Nucleus accumbens (tissue), 56 donors: ENCODE measurements at regions not wholly inside any gene's neighbourhood (a gene's known extent, or its start where the extent isn't known, plus 50 kb on each side); places are given as distances from the start of the nearest gene placed in this dataset.
A peak's percentile ranks its signal among the peaks of the same experiment; 100 is the strongest.

Source experiments
- DNase-seq, 56 donors: peaks; one replicate each; lab custom pipeline; 2025; lab: John Stamatoyannopoulos, UW

- DNase-seq, result no peak
Observed at GRCh38 chr11:69377029-69377952, 83.3 kb downstream of the MYEOV start.

- DNase-seq, result no peak
Observed at GRCh38 chr11:69377953-69378302, 84.0 kb downstream of the MYEOV start.

DNA sequence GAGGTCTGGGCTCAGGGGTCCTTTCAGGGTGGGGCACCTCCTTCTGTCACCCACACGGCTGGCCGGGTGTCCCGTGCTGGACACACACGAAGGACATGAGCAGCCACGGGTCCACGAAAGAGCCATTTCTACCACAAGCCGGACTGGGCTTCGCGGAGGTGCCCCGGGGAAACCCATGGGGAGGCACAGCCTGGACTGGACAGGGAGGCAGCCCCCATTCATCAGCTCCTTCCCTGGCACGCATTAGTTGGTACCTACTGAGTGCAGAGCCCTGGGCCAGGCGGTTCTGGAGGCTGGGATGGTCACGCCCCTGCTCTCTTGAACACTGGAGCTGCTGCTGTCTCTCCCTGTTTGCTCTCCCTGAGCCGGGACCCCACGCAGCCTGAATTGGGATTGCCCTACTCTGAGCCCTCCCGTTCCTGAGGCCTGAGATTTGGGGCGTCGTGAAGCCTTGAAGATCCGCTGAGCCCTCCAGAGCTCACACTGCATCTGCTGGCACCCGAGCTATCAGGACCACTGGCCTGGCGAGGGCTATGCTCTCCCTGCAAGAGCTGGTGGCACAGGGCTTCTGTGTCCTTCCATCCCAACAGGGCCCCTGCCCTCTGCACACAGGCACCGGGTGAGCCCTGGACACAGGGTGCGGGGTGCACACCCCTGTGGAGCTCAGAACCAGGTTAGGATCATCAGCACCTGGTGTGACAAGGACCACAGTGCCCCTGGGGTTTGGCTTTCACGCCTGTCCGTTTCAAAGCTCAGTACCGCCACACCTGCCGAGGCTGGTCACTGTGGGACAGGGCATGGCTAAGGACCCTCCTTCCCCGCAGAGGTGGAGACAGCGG, 84.6 kb downstream of the MYEOV start:
- no peak for DNase-seq

- DNase-seq, result peak in 2 of 56 donors; percentile 34 to 35
Observed at GRCh38 chr11:69380451-69380901, 86.5 kb downstream of the MYEOV start.

DNA sequence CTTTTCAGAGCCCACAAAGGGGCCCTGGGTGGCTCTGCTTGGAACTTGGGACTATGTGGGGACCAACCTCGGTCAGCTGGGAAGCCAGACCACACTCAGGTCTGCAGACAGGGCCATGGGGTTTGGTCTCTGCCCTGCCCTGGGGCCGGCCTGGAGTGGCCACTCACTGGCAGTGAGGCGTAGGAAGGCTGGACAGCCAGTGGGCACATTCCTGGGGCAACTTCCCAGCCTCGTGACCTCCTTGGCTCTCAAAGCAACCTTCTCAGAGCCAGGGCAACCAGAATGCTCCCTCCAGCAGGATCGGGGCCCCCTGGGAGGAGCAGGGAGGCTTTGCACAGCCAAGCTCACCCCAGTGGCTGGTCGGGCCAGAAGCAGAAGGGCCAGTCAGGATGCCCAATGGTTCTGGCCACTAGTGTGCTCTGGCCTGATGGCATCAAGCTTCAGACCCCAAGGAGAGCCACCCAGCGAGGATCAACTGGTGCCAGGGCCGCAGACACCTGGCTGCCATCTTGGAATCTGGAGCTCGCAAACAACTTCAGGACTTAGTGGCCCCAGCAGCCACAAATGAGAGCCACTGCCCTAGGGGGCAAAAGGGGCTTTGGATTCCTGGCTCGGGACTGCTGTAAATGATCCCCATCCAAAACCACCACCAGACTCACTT, 87.1 kb downstream of the MYEOV start:
- DNase-seq, result peak in 13 of 56 donors; percentile 2 to 50 (median 22)

GRCh38 chr11:69381681-69382130, 87.8 kb downstream of the MYEOV start:
- peak in 1 of 56 donors; percentile 16 for DNase-seq

DNA sequence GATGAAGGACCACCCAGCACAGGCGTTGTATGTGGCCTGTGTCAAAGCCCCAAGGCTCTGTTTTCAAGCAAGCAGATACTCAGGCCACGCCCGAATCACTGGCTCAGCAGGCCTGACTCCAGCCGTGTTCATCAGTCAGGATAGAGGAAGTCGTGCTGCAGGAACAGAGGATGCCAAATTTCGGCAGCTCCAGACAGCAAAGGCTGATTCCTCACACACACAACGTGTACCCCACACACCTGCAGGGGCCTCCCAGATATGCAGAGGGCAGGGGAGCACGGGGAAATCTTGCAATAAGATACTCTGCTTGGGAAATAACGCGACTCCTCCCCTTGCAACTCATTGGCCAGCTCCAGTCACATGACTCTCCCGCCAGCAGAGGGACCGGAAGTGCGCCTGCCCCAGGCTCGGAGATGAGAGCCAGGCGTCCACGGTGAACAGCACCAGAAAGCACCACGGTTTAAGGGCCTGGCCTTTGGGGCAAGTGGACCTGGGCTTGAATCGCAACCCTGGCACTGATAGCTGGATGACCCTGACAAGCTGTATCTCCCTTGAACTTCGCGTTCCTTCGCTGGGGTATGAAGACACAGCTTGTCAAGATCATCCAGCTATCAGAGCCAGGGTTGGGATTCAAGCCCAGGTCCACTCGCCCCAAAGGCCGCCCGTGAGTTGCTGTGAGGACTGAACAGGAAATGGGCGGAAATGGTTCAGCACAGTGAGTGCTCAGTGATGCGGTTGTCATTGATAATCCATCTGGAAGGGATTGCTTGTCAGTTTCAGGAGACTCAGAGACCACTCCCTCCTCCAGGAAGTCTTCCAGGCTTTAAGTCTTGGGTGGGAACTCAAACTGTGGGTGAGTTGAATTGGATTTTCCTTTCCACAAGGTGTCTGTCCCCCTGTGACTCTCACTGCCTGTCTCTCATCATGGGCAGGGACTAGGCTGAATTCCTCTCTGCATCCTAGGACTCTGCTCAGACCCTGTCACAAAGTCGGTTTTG, 88.5 kb downstream of the MYEOV start:
- peak in 5 of 56 donors; percentile 9 to 33 (median 18) for DNase-seq

GRCh38 chr11:69383372-69384250, 89.7 kb downstream of the MYEOV start:
- DNase-seq, result no peak

GRCh38 chr11:69384251-69385143, 90.5 kb downstream of the MYEOV start:
- DNase-seq, result no peak

DNA sequence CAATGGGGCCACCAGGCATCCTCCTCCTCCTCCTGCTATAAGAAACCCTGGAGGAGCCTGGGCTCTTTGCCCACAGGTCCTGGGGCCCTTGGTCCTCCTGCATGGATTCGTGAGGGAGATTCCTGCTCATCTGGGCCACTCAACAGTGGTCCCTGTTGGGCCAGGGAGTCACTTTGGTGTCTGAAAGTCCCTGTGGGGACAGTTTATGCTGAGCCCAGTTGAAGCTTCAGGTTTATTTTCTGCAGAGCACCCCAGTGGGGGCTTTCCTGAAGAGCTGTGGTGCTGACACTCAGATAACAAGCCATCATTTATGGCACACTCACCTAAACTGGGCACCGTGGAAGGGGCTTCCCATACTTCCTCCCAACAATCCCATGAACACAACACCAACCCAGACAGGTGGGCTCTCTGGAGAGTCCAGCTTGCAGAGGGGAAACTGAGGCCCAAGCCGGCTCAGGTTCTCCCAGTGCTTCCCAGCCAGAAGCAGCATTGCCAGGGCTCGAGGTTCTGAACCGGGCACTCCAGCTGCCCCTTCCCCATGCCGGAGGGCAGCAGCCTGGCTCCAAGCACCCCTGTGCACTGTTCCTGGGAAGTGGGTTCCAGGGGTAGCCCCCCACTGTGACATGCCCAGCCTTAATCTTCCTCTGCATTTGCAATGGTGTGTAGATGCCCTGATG, 91.3 kb downstream of the MYEOV start:
- DNase-seq, result no peak

DNA sequence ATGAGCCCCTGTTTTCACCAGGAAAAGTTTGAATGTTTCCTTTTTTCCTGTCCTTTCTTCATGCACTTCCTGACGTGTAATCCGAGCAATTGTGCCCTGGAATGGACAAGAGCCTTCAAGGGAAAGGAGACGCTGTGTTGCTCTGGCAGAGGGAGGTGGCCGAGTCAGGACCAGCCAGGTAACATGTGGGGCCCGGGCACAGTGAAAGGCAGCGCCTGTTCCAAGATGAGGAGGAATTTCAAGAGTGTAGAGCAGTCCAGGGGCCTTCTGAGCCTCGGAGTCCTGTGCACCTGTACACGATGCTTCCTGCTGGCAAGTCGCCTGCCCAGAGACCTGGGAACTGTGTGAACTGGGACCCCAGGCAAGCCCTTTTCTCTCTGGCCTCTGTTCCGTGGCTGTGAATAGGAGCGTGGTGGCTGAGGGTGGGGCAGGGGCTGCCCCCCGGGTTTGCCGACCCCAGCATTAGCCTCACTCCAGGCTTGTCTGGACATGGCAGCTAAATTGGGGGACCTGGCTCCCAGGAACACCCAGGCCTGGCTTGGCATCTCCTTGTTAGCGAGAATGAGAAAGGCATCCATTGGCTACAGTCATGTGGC, 92.0 kb downstream of the MYEOV start:
- no peak for DNase-seq

- DNase-seq, result no peak
Observed at GRCh38 chr11:69386594-69387408, 92.8 kb downstream of the MYEOV start.

DNA sequence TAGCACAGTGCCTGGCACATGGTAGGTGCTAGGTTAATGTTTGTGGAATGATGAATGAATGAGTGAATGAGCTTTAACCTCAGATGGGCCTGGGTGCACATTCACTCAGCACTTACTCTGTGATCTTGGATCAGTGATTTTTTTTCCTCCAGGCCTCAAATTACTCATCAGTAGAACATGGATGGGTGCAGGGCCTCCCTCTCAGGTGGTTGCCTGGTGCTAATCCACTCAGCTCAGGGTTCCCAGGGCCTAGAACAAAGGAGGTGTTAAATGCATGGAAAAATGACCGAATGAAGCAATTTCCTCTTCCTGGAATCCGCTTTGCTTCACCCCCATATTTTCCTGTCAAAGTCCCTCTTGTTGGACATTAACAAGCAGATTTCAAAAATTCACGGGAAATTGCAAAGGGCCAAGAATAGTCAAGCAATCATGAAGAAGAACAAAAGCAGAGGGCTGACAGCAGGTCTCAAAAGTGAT, 93.5 kb downstream of the MYEOV start:
- no peak for DNase-seq

GRCh38 chr11:69388210-69388609, 93.3 kb upstream of the LINC01488 start:
- DNase-seq, result no peak

- DNase-seq, result no peak
Observed at GRCh38 chr11:69388661-69389060, 92.8 kb upstream of the LINC01488 start.
